IMR-90 (cell line): ENCODE measurements at regions not wholly inside any gene's neighbourhood (a gene's known extent, or its start where the extent isn't known, plus 50 kb on each side); places are given as distances from the start of the nearest gene placed in this dataset.

Source experiments
- ATAC-seq: fragments of 200-7000 bp; cut with Tn5 transposase; 2 replicates; pipeline ENCODE4 v1.9.1; 2020; ENCODE audit warnings: low read depth, mild to moderate bottlenecking, moderate library complexity
- BruUV-seq: library from RNA; stranded (reverse); fragments of 400-500 nt; replicated peaks from 2 replicates; lab custom pipeline; 2021; lab: Mats Ljungman, UMichigan
- CTCF ChIA-PET: fragments of 300-600 bp; formaldehyde crosslinking; extraction: SDS; loops from one replicate; lab custom pipeline; 2021; ENCODE audit warnings: antibody characterized with exemption; lab: Yijun Ruan, JAX
- POLR2A ChIA-PET: fragments of 300-600 bp; sonication (Branson Sonifier 250); formaldehyde crosslinking; loops from one replicate; lab custom pipeline; 2022; ENCODE audit warnings: antibody characterized with exemption; ENCODE audit not compliant: unreplicated experiment; lab: Charles Lee
- DNase-seq: peaks from one replicate; pipeline ENCODE4 v3.0.0; 2013
- H2AFZ ChIP-seq: replicated peaks from 2 replicates; pipeline ENCODE3; 2013; ENCODE audit warnings: low read length, mild to moderate bottlenecking; ENCODE audit not compliant: poor library complexity
- H2AK5ac ChIP-seq: 2 replicates; pipeline ENCODE4 v1.6.1; 2013; ENCODE audit warnings: low read depth, low read length, inconsistent platforms
- H2AK9ac ChIP-seq: replicated peaks from 2 replicates; pipeline ENCODE3; 2013; ENCODE audit warnings: mild to moderate bottlenecking, low read depth, low read length, moderate library complexity; ENCODE audit not compliant: poor library complexity
- H2BK120ac ChIP-seq: 2 replicates; pipeline ENCODE4 v1.6.1; 2013; ENCODE audit warnings: low read depth, low read length, inconsistent platforms
- H2BK15ac ChIP-seq: 3 replicates; pipeline ENCODE4 v1.6.1; 2013; ENCODE audit warnings: low read depth, low read length, inconsistent platforms
- H2BK20ac ChIP-seq: 2 replicates; pipeline ENCODE4 v1.6.1; 2013; ENCODE audit warnings: low read depth, mild to moderate bottlenecking, inconsistent platforms, low read length, moderate library complexity
- H2BK5ac ChIP-seq: 2 replicates; pipeline ENCODE4 v1.6.1; 2013; ENCODE audit warnings: mild to moderate bottlenecking, low read depth, low read length, inconsistent platforms; ENCODE audit not compliant: poor library complexity, severe bottlenecking
- H3K14ac ChIP-seq: replicated peaks from 2 replicates; pipeline ENCODE4 v1.6.1; 2013; ENCODE audit warnings: low read depth, low read length, inconsistent platforms
- H3K18ac ChIP-seq: 2 replicates; pipeline ENCODE4 v1.6.1; 2013; ENCODE audit warnings: low read depth, low read length, control low read depth
- H3K23ac ChIP-seq: 2 replicates; pipeline ENCODE4 v1.6.1; 2013; ENCODE audit warnings: low read depth, low read length, inconsistent platforms
- H3K27ac ChIP-seq: 2 replicates; pipeline ENCODE4 v1.5.1; 2013; ENCODE audit warnings: mild to moderate bottlenecking, control low read depth, low read length; ENCODE audit not compliant: insufficient read depth
- H3K27me3 ChIP-seq: 2 replicates; pipeline ENCODE4 v1.6.1; 2013; ENCODE audit warnings: low read length; ENCODE audit not compliant: control insufficient read depth, insufficient read depth
- H3K36me3 ChIP-seq: 2 replicates; pipeline ENCODE4 v1.6.1; 2013; ENCODE audit warnings: low read length, mixed read lengths; ENCODE audit not compliant: control insufficient read depth, insufficient read depth
- H3K4ac ChIP-seq: 2 replicates; pipeline ENCODE4 v1.6.1; 2013; ENCODE audit warnings: low read depth, low read length, inconsistent platforms
- H3K4me1 ChIP-seq: 2 replicates; pipeline ENCODE4 v1.6.1; 2013; ENCODE audit warnings: low read length, mixed read lengths; ENCODE audit not compliant: control insufficient read depth, insufficient read depth
- H3K4me2 ChIP-seq: 2 replicates; pipeline ENCODE4 v1.6.1; 2013; ENCODE audit warnings: low read depth, mild to moderate bottlenecking, control low read depth, low read length, moderate library complexity
- H3K4me3 ChIP-seq: 2 replicates; pipeline ENCODE4 v1.5.1; 2013; ENCODE audit warnings: low read depth, mild to moderate bottlenecking, control low read depth, low read length, moderate library complexity; ENCODE audit not compliant: insufficient read depth
- H3K56ac ChIP-seq: 2 replicates; pipeline ENCODE4 v1.6.1; 2013; ENCODE audit warnings: low read length, inconsistent platforms; ENCODE audit not compliant: insufficient read depth; ENCODE audit errors: extremely low read depth
- H3K79me1 ChIP-seq, 2 experiments: 2 replicates each; pipeline ENCODE4 v1.6.1; 2013; ENCODE audit warnings: low read length in 2 of 2, inconsistent platforms in 1 of 2, low read depth in 1 of 2
- H3K9ac ChIP-seq: 2 replicates; pipeline ENCODE4 v1.6.1; 2013; ENCODE audit warnings: low read depth, low read length, control low read depth
- H3K9me1 ChIP-seq: 2 replicates; pipeline ENCODE4 v1.6.1; 2013; ENCODE audit warnings: low read length, inconsistent platforms; ENCODE audit not compliant: insufficient read depth
- H3K9me3 ChIP-seq: 2 replicates; pipeline ENCODE4 v1.6.1; 2013; ENCODE audit warnings: low read length; ENCODE audit not compliant: control insufficient read depth, insufficient read depth
- H4K20me1 ChIP-seq: 2 replicates; pipeline ENCODE4 v1.6.1; 2013; ENCODE audit warnings: low read length, inconsistent platforms; ENCODE audit not compliant: insufficient read depth
- H4K5ac ChIP-seq: 2 replicates; pipeline ENCODE4 v1.6.1; 2013; ENCODE audit warnings: mild to moderate bottlenecking, low read depth, low read length, control low read depth
- H4K8ac ChIP-seq, 2 experiments: 2 replicates each; pipeline ENCODE4 v1.6.1; 2013; ENCODE audit warnings: low read depth in 2 of 2, low read length in 2 of 2, control low read depth in 1 of 2, inconsistent platforms in 1 of 2
- H4K91ac ChIP-seq: 2 replicates; pipeline ENCODE4 v1.6.1; 2013; ENCODE audit warnings: low read depth, low read length, inconsistent platforms; ENCODE audit not compliant: insufficient read depth
- BHLHE40 ChIP-seq: fragments of 150-350 bp; IDR thresholded peaks from 2 replicates; pipeline ENCODE4 v1.6.1; 2016; ENCODE audit warnings: mild to moderate bottlenecking, low read depth, low read length
- CEBPB ChIP-seq: IDR thresholded peaks from 2 replicates; pipeline ENCODE4 v1.6.1; 2012; ENCODE audit warnings: low read depth, low read length, improper control_type of control experiment
- CHD1 ChIP-seq: IDR thresholded peaks from 2 replicates; pipeline ENCODE4 v1.6.1; 2012; ENCODE audit warnings: low read depth, low read length, improper control_type of control experiment
- CTCF ChIP-seq: conservative IDR thresholded peaks from 2 replicates; pipeline ENCODE4 v1.5.1; 2012; ENCODE audit warnings: mild to moderate bottlenecking, low read depth, low read length, improper control_type of control experiment
- ELK1 ChIP-seq: fragments of 150-350 bp; IDR thresholded peaks from 2 replicates; pipeline ENCODE4 v1.6.1; 2016; ENCODE audit warnings: low read depth, mild to moderate bottlenecking, low read length, moderate library complexity, borderline replicate concordance
- FOS ChIP-seq: fragments of 150-350 bp; IDR thresholded peaks from 2 replicates; pipeline ENCODE4 v1.6.1; 2016; ENCODE audit warnings: low read depth, low read length
- MAFK ChIP-seq: IDR thresholded peaks from 2 replicates; pipeline ENCODE4 v1.6.1; 2012; ENCODE audit warnings: low read depth, low read length, improper control_type of control experiment
- MAZ ChIP-seq: IDR thresholded peaks from 2 replicates; pipeline ENCODE4 v1.6.1; 2012; ENCODE audit warnings: low read depth, mild to moderate bottlenecking, low read length, improper control_type of control experiment, moderate library complexity, borderline replicate concordance
- MXI1 ChIP-seq: IDR thresholded peaks from 2 replicates; pipeline ENCODE4 v1.6.1; 2012; ENCODE audit warnings: low read depth, mild to moderate bottlenecking, low read length, moderate library complexity, borderline replicate concordance
- NFE2L2 ChIP-seq: fragments of 150-350 bp; IDR thresholded peaks from 2 replicates; pipeline ENCODE4 v1.6.1; 2016; ENCODE audit warnings: low read depth, mild to moderate bottlenecking, low read length
- POLR2A ChIP-seq: IDR thresholded peaks from 2 replicates; pipeline ENCODE4 v1.6.1; 2012; ENCODE audit warnings: mild to moderate bottlenecking, low read depth, low read length
- RAD21 ChIP-seq: IDR thresholded peaks from 2 replicates; pipeline ENCODE4 v1.6.1; 2012; ENCODE audit warnings: low read length, improper control_type of control experiment
- RCOR1 ChIP-seq: IDR thresholded peaks from 2 replicates; pipeline ENCODE4 v1.6.1; 2012; ENCODE audit warnings: mild to moderate bottlenecking, low read length, improper control_type of control experiment; ENCODE audit not compliant: insufficient replicate concordance
- RFX5 ChIP-seq: IDR thresholded peaks from 2 replicates; pipeline ENCODE4 v1.8.0; 2012; ENCODE audit warnings: low read depth, mild to moderate bottlenecking, low read length, moderate library complexity
- USF2 ChIP-seq: fragments of 150-350 bp; IDR thresholded peaks from 2 replicates; pipeline ENCODE4 v1.6.1; 2017; ENCODE audit warnings: mild to moderate bottlenecking, antibody characterized with exemption, low read length, low read depth
- WGBS, 2 experiments: methylation state at CpG; one replicate each; pipeline versions ENCODE4 v1.1.5 to v1.1.7; 2013; ENCODE audit warnings: missing lambda C conversion rate in 2 of 2; ENCODE audit not compliant: insufficient read length in 1 of 2; ENCODE audit errors: extremely low coverage in 2 of 2; 5-methylcytosine and 5-hydroxymethylcytosine counted together
- dilution Hi-C: fragments of 300-500 bp; cut with HindIII; formaldehyde crosslinking; loops from one replicate; pipeline ENCODE4 v1.14.3; 2018; ENCODE audit warnings: low sequenced_read_pairs; ENCODE audit not compliant: unreplicated experiment
- in situ Hi-C: fragments of 300-500 bp; cut with MboI; formaldehyde crosslinking; loops from 3 replicates; pipeline ENCODE4 v1.14.3; 2019; ENCODE audit warnings: low sequenced_read_pairs, inconsistent platforms, mixed read lengths
- intact Hi-C: fragments of 100-400 bp; cut with micrococcal nuclease; formaldehyde crosslinking; loops from 2 replicates; pipeline ENCODE4 v1.10.0; 2022

GRCh38 chr2:375956-376307, 88.0 kb upstream of the ALKAL2 start:
- no peak overlapping the region for H4K5ac ChIP-seq
- no peak overlapping the region for H3K4me2 ChIP-seq
- no peaks in the 10 kb centered on the region for H3K27me3 ChIP-seq
- no peak overlapping the region for H2AK9ac ChIP-seq
- H3K9ac ChIP-seq, result no peak overlapping the region
- no peak overlapping the region for H4K8ac ChIP-seq
- TF ChIP-seq POLR2A (no peak), USF2 (no peak), RAD21 (no peak), MAFK (no peak), CEBPB (no peak), RCOR1 (no peak), FOS (no peak), ELK1 (no peak), MAZ (no peak), BHLHE40 (no peak), NFE2L2 (no peak), CTCF (no peak), RFX5 (no peak), MXI1 (no peak), CHD1 (no peak)
- no peak overlapping the region for H2BK20ac ChIP-seq
- H4K91ac ChIP-seq, result no peak overlapping the region
- H3K4me1 ChIP-seq, result no peaks in the 10 kb centered on the region
- H3K18ac ChIP-seq, result no peak overlapping the region
- POLR2A ChIA-PET, result no interaction called here
- BruUV-seq, result no TSS peak
- no peak overlapping the region for H2BK15ac ChIP-seq
- dilution Hi-C loops (no loop called here), intact Hi-C loops (loop anchor here (5.0 kb wide), 1 partner anchor 811 kb away; no protein-coding TSS in a partner anchor), in situ Hi-C loops (no loop called here)
- no peak for ATAC-seq
- H3K27ac ChIP-seq, result no peak overlapping the region
- no peak overlapping the region for H2BK5ac ChIP-seq
- H3K9me1 ChIP-seq, result no peaks in the 10 kb centered on the region
- no peak overlapping the region for H3K56ac ChIP-seq
- no peak overlapping the region for H3K4ac ChIP-seq
- no peak for DNase-seq
- H3K36me3 ChIP-seq, result no peaks in the 10 kb centered on the region
- H3K14ac ChIP-seq, result no peak overlapping the region
- H3K23ac ChIP-seq, result no peak overlapping the region
- no peaks in the 10 kb centered on the region for H3K79me1 ChIP-seq
- H3K4me3 ChIP-seq, result no peak overlapping the region
- H2AFZ ChIP-seq, result no peak overlapping the region
- H3K9me3 ChIP-seq, result peaks cover 25% of the 10 kb centered on the region
- CTCF ChIA-PET, result interaction anchor here (0.6 kb wide), 1 partner anchor 27 kb away, joined by 6 read pairs; no protein-coding TSS in a partner anchor
- no peak overlapping the region for H2AK5ac ChIP-seq
- no peaks in the 10 kb centered on the region for H4K20me1 ChIP-seq
- no peak overlapping the region for H2BK120ac ChIP-seq
- no CpG with 5 or more reads among the region's 3 CpGs for WGBS, 2 experiments
